Fibroblast of peridontal ligament (primary cell): ENCODE measurements at regions not wholly inside any gene's neighbourhood (a gene's known extent, or its start where the extent isn't known, plus 50 kb on each side); places are given as distances from the start of the nearest gene placed in this dataset.
A peak's percentile ranks its signal among the peaks of the same experiment; 100 is the strongest.

Source experiments
- DNase-seq: peaks from one replicate; pipeline ENCODE4 v3.0.0-alpha.2; 2010; ENCODE audit errors: extremely low read depth

GRCh38 chr9:81741103-81741502, 51.8 kb upstream of the TLE1 start:
- no peak for DNase-seq

GRCh38 chr9:81748091-81748490, 58.7 kb upstream of the TLE1 start:
- no peak for DNase-seq

GRCh38 chr9:81753436-81753835, 64.1 kb upstream of the TLE1 start:
- no peak for DNase-seq

GRCh38 chr9:81754245-81754644, 64.9 kb upstream of the TLE1 start:
- DNase-seq: no peak

GRCh38 chr9:81755721-81756120, 66.4 kb upstream of the TLE1 start:
- DNase-seq: no peak

- DNase-seq: no peak
Observed at GRCh38 chr9:81756561-81756960, 67.2 kb upstream of the TLE1 start.

- no peak for DNase-seq
Observed at GRCh38 chr9:81758123-81758797, 68.9 kb upstream of the TLE1 start.

- DNase-seq: peak; percentile 88
Observed at GRCh38 chr9:81759680-81760215, 70.4 kb upstream of the TLE1 start.

- no peak for DNase-seq
Observed at GRCh38 chr9:81767921-81768320, 78.6 kb upstream of the TLE1 start.

- peak; percentile 69 for DNase-seq
Observed at GRCh38 chr9:81771571-81771970, 82.2 kb upstream of the TLE1 start.

- DNase-seq: peak; percentile 38
Observed at GRCh38 chr9:81772144-81772543, 82.8 kb upstream of the TLE1 start.

GRCh38 chr9:81776390-81776789, 87.0 kb upstream of the TLE1 start:
- no peak for DNase-seq

GRCh38 chr9:81776834-81777233, 87.5 kb upstream of the TLE1 start:
- DNase-seq: no peak

- no peak for DNase-seq
Observed at GRCh38 chr9:81777482-81777881, 88.1 kb upstream of the TLE1 start.

GRCh38 chr9:81782313-81782995, 93.1 kb upstream of the TLE1 start:
- DNase-seq: no peak

GRCh38 chr9:81787747-81788632, 98.6 kb upstream of the TLE1 start:
- DNase-seq: peak; percentile 97

GRCh38 chr9:81789721-81790120, 100.4 kb upstream of the TLE1 start:
- DNase-seq: peak; percentile 74

GRCh38 chr9:81790166-81790565, 100.8 kb upstream of the TLE1 start:
- DNase-seq: no peak

- DNase-seq: no peak
Observed at GRCh38 chr9:81791076-81791475, 101.7 kb upstream of the TLE1 start.

GRCh38 chr9:81798606-81799005, 109.3 kb upstream of the TLE1 start:
- peak; percentile 93 for DNase-seq

- DNase-seq: peak; percentile 64
Observed at GRCh38 chr9:81801190-81801589, 111.8 kb upstream of the TLE1 start.

- DNase-seq: peak; percentile 73
Observed at GRCh38 chr9:81804306-81804705, 115.0 kb upstream of the TLE1 start.
